ENCODE measurements at regions not wholly inside any gene's neighbourhood (a gene's known extent, or its start where the extent isn't known, plus 50 kb on each side); places are given as distances from the start of the nearest gene placed in this dataset.

GRCh38 chr5:84445049-84445685, 60.5 kb upstream of the EDIL3 start:
- no peak for FAIRE-seq
- CTCF ChIA-PET (ENCODE audit: low intra/inter-chr PET ratio, low total read pairs): no interaction called here

More at GRCh38 chr5:84445049-84445685, 60.5 kb upstream of the EDIL3 start:
- in situ Hi-C loops (cut with HindIII; ENCODE audit: extremely low pct_ligation_motif_present, low pct_unique_long_range_greater_than_20kb): no loop called here
- Histone ChIP-seq H3K27me3 (ENCODE audit: control insufficient read depth in 1 of 2, insufficient read depth in 2 of 2, low read length in 2 of 2) (no peaks in the 10 kb centered on the region), H2AFZ (ENCODE audit: low read length) (no peak overlapping the region), H3K4me1 (ENCODE audit: insufficient read depth, low read length) (no peaks in the 10 kb centered on the region), H3K4me3 (replicated peaks in 1 of 3; ENCODE audit: insufficient read depth in 1 of 3, low read depth in 2 of 3, low read length in 3 of 3) (no peak overlapping the region), H3K79me2 (ENCODE audit: insufficient read depth, low read length) (no peaks in the 10 kb centered on the region), H3K9ac (ENCODE audit: insufficient read depth, low read depth, low read length) (no peak overlapping the region), H3K36me3 (replicated peaks in 1 of 2; ENCODE audit: control insufficient read depth in 1 of 2, insufficient read depth in 2 of 2, low read length in 2 of 2) (no peaks in the 10 kb centered on the region), H3K27ac (ENCODE audit: extremely low read length, insufficient read depth, low read length) (no peak overlapping the region), H3K9me3 (ENCODE audit: low read length) (no peaks in the 10 kb centered on the region), H3K4me2 (ENCODE audit: low read depth, low read length) (no peak overlapping the region), H4K20me1 (ENCODE audit: insufficient read depth, low read length) (no peaks in the 10 kb centered on the region)
- no peak for ATAC-seq
- intact Hi-C loops (cut with micrococcal nuclease; ENCODE audit: unreplicated experiment): loop anchor here (10.0 kb wide), 1 partner anchor 170 kb away; no protein-coding TSS in a partner anchor
- POLR2A ChIA-PET: no interaction called here
- 2% methylated on average over 2 of the region's 2 CpGs for WGBS (ENCODE audit: low lambda C conversion rate)
- TF ChIP-seq TP53 (CRISPR knock-in tag; conservative IDR thresholded peaks at IDR 0.05) (no peak), SNAPC2 (CRISPR knock-in tag; IDR thresholded peaks at IDR 0.05) (no peak), STAG1 (CRISPR knock-in tag; IDR thresholded peaks at IDR 0.05) (no peak), MLXIP (CRISPR knock-in tag; IDR thresholded peaks at IDR 0.05; ENCODE audit: borderline replicate concordance) (no peak), BRF2 (CRISPR knock-in tag; IDR thresholded peaks at IDR 0.05) (no peak), PLRG1 (conservative IDR thresholded peaks at IDR 0.05) (no peak), RFX1 (IDR thresholded peaks at IDR 0.05) (no peak), THYN1 (CRISPR knock-in tag; IDR thresholded peaks at IDR 0.05; ENCODE audit: borderline replicate concordance, low read depth) (no peak), HNRNPL (IDR thresholded peaks at IDR 0.05; ENCODE audit: low read depth, low read length) (no peak), CHD2 (IDR thresholded peaks at IDR 0.05; ENCODE audit: low read depth, low read length) (no peak), ZFP82 (CRISPR knock-in tag; IDR thresholded peaks at IDR 0.05; ENCODE audit: borderline replicate concordance) (no peak), AGO2 (optimal IDR thresholded peaks at IDR 0.05; ENCODE audit: low read depth, low read length) (no peak), ZNF639 (CRISPR knock-in tag; conservative IDR thresholded peaks at IDR 0.05) (no peak), ELF1 (CRISPR knock-in tag; IDR thresholded peaks at IDR 0.05) (no peak), ISX (CRISPR knock-in tag; conservative IDR thresholded peaks at IDR 0.05) (no peak)
- DNase-seq (ENCODE audit: low spot score): no peak
- no TSS peak for BruUV-seq (replicated peaks)

All from HepG2 (cell line).